Brain microvascular endothelial cell (primary cell): ENCODE measurements at regions not wholly inside any gene's neighbourhood (a gene's known extent, or its start where the extent isn't known, plus 50 kb on each side); places are given as distances from the start of the nearest gene placed in this dataset.

Experiments used
- DNase-seq: peaks from one replicate; pipeline ENCODE4 v3.0.0-alpha.2; 2020
- H3K27ac ChIP-seq: fragments of 250-450 bp; sonication (Bioruptor Pico); 2 replicates; pipeline ENCODE4 v1.5.1; 2020; ENCODE audit warnings: mild to moderate bottlenecking, moderate library complexity
- H3K27me3 ChIP-seq: fragments of 250-450 bp; sonication (Bioruptor Pico); replicated peaks from 2 replicates; pipeline ENCODE4 v1.5.1; 2020; ENCODE audit warnings: mild to moderate bottlenecking
- H3K36me3 ChIP-seq: fragments of 250-450 bp; sonication (Bioruptor Pico); replicated peaks from 2 replicates; pipeline ENCODE4 v1.5.1; 2020; ENCODE audit warnings: mild to moderate bottlenecking
- H3K4me3 ChIP-seq: 2 replicates; pipeline ENCODE4 v1.5.1; 2011; ENCODE audit warnings: low read depth, mild to moderate bottlenecking, control low read depth, low read length, moderate library complexity
- in situ Hi-C: cut with HindIII; loops from 2 replicates; pipeline ENCODE4 v1.10.0; 2017; ENCODE audit warnings: low sequenced_read_pairs, low pct_ligation_motif_present
- TF ChIP-seq, protein P1 (sequence below): IDR thresholded peaks from 2 replicates; pipeline ENCODE4 v1.5.1; 2011; ENCODE audit warnings: low read depth, mild to moderate bottlenecking, moderate library complexity, low read length, control low read depth, inconsistent platforms; ENCODE audit errors: missing control alignments

DNA sequence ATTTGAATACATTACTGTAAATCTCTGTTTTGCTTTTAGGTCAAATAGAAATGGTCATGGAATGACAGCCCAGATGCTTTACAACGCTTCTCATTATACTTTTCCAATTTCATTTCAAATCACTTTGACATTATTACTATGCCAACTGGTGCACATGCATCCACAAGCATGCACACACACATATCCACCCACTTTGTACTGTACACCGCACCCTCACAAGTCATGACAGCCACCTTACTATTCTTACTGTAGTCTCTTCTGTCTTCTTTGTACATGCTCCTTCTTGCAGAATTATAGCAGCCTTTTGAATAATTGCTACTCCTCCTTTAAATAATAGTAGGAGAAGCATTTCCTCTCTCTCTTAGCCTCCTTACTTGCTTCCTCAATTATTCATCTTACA, 1361.4 kb downstream of the ROBO1 start:
- H3K4me3 ChIP-seq: no peak overlapping the region
- TF ChIP-seq, protein P1, sequence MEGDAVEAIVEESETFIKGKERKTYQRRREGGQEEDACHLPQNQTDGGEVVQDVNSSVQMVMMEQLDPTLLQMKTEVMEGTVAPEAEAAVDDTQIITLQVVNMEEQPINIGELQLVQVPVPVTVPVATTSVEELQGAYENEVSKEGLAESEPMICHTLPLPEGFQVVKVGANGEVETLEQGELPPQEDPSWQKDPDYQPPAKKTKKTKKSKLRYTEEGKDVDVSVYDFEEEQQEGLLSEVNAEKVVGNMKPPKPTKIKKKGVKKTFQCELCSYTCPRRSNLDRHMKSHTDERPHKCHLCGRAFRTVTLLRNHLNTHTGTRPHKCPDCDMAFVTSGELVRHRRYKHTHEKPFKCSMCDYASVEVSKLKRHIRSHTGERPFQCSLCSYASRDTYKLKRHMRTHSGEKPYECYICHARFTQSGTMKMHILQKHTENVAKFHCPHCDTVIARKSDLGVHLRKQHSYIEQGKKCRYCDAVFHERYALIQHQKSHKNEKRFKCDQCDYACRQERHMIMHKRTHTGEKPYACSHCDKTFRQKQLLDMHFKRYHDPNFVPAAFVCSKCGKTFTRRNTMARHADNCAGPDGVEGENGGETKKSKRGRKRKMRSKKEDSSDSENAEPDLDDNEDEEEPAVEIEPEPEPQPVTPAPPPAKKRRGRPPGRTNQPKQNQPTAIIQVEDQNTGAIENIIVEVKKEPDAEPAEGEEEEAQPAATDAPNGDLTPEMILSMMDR: no peak
- no peaks in the 10 kb centered on the region for H3K27me3 ChIP-seq
- no peak overlapping the region for H3K27ac ChIP-seq
- H3K36me3 ChIP-seq: no peaks in the 10 kb centered on the region
- DNase-seq: no peak
- in situ Hi-C loops: no loop called here

DNA sequence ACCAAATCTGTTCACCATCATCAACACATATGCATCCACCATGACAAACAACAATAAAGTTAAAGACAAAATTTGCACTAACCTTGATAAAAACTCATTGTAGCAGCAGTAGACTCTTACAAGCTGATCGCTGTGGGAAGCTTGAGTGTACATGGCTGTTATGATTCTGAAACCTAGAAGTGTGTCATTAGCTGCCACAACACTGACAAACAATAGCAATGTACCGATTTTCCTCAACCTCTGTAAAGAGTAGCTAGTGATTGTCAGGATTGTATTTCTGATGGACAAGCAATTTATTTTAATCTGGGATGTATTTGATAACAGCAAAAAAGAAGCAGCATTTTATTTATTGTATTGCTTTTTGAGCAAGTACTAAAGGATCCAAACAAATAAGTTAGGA, 1357.7 kb downstream of the ROBO1 start:
- Histone ChIP-seq H3K36me3 (no peaks in the 10 kb centered on the region), H3K27me3 (no peaks in the 10 kb centered on the region), H3K4me3 (no peak overlapping the region), H3K27ac (no peak overlapping the region)
- in situ Hi-C loops: no loop called here
- DNase-seq: no peak
- TF ChIP-seq, protein P1: no peak

DNA sequence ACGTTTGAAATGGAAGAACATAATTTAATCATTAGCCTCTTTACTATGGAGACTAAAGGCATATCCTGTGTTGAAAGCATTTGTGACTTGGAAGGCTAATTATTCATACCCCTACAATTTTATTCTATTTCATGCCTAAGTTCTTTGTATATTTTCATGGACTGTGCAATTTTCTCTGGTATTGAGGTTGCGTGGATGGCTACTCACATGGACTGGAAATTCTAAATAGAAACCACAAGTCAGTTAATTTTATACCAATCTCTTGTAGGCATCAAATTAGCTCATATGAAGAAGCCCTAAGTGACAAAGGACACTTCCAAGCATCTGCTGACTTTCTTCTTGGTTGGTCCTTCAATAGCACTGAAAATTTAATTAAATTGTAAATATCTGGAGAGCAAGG, 1353.5 kb downstream of the ROBO1 start:
- Histone ChIP-seq H3K27me3 (no peaks in the 10 kb centered on the region), H3K27ac (no peak overlapping the region), H3K4me3 (no peak overlapping the region), H3K36me3 (no peaks in the 10 kb centered on the region)
- no peak for DNase-seq
- in situ Hi-C loops: no loop called here
- TF ChIP-seq, protein P1: no peak

DNA sequence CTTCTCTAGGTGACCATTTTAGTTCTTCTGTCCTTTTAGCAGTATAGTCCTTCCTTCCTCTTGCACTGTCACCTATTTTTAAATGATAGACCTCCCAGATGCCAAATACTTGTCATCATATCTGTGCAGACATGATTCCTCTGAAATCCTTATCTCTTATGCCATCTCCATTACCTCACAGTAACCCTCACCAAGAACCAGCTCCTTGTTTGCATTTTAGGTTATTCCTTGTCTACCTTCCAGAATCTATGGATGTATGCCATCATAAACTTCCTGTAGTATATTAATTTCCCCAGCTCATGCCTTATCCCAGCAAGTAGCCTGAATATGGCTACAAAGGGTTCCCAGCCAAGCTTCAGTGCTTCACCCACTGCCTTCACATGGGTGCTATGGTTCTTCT, 1347.2 kb downstream of the ROBO1 start:
- no peaks in the 10 kb centered on the region for H3K36me3 ChIP-seq
- in situ Hi-C loops: no loop called here

DNA sequence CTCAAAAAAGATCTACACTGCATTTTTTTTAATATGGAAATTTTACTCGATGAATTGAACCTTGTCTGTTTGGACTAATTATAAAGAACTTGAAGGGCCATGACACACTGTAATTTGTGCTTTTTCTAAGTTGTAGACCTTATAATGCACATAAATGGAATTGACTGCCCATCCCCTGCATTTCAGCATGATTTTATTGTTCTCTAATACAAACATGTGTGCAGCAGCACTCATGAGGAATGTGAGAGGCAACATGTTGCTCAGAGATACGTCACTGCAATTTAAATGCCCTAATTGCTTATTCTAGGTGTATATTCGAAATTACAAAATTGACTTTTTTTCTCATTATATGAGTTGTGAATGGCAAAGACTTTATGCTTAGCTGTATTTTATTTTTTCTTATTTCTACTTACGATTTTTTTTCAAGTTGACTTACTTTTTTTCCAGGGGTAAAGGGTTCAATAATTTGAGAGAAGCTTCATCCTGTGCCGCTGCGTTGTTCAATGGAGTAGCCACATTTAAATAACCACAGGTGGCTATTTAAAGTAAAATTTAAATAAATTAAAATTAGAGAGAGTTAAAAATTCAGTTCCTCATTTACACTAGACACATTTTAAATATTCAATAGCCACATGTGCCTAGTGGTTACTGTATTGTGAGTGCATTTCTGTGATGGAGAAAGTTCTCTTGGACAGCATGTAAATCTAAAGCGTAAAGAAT, 1346.4 kb downstream of the ROBO1 start:
- in situ Hi-C loops: no loop called here
- Histone ChIP-seq H3K36me3 (no peaks in the 10 kb centered on the region), H3K27me3 (no peaks in the 10 kb centered on the region), H3K4me3 (no peak overlapping the region), H3K27ac (no peak overlapping the region)
- TF ChIP-seq, protein P1: no peak
- DNase-seq: no peak

More for the DNA sequence above, 1347.2 kb downstream of the ROBO1 start:
- DNase-seq: no peak
- Histone ChIP-seq H3K27ac (no peak overlapping the region), H3K27me3 (no peaks in the 10 kb centered on the region), H3K4me3 (no peak overlapping the region)
- TF ChIP-seq, protein P1: no peak

DNA sequence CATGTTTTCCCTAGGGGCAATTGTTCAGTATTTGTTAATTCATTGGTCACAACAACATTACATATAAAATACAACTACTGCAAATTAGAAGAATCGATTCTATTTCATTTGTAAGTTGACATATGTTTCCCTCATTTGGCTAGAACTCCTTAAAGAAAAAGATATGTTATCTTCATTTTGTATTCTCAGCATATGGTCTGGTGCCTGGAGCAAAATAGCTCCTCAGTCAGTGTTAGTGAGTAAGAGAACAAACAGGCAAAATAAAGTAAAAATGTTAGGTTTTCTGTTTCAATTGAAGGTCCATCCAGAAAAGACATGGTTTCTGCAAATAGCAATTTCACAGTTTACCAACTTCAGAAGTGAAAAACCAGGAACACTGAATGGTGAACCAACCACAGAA, 1343.1 kb downstream of the ROBO1 start:
- DNase-seq: no peak
- in situ Hi-C loops: no loop called here

More for the DNA sequence above, 1343.1 kb downstream of the ROBO1 start:
- TF ChIP-seq, protein P1: no peak
- no peaks in the 10 kb centered on the region for H3K27me3 ChIP-seq
- no peak overlapping the region for H3K27ac ChIP-seq
- H3K4me3 ChIP-seq: no peak overlapping the region
- no peaks in the 10 kb centered on the region for H3K36me3 ChIP-seq
